ENCODE measurements at regions not wholly inside any gene's neighbourhood (a gene's known extent, or its start where the extent isn't known, plus 50 kb on each side); places are given as distances from the start of the nearest gene placed in this dataset.

DNA sequence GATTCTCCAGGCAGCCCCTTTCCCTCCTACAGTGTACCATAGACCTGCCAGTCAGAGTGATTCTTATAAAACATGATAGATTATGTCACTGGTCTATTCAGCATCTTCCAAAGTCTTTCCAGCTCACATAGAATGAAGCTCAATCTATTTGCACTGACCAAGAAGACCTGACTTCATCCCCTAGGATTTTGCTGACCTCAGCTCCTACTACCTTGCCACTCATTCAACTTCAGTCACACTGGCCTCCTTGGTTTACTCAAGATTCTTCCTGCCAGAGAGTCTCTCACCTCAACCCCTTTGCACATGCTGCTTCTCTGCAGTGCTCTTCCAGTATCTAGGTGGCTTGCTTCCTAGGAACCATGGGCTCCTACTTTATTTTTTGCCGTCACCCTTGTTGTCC is 392.9 kb downstream of the PID1 start:
- WGBS, 10 experiments: 29 to 100% (median 83%) methylated on average over 1 of the region's 1 CpG; no CpG with 5 or more reads in 4 of the 10 experiments
- ATAC-seq (replicated peaks in 6 of 8): no peak
- no peaks in the 10 kb centered on the region for H3K4me1 ChIP-seq (replicated peaks in 1 of 2)

GRCh38 chr2:228876276-228876675 is 394.8 kb downstream of the PID1 start:
- no peak for ATAC-seq (replicated peaks in 6 of 8)
- 50 to 100% (median 85%) methylated on average over 1 to 2 of the region's 2 CpGs; no CpG with 5 or more reads in 1 of the 10 experiments for WGBS, 10 experiments
- Histone ChIP-seq H3K4me1 (replicated peaks in 1 of 2) (no peaks in the 10 kb centered on the region), H3K27ac (no peak overlapping the region), H3K4me3 (no peak overlapping the region)
- in situ Hi-C loops (cut with MboI; ENCODE audit: low pct_unique_long_range_greater_than_20kb in 2 of 9, low sequenced_read_pairs in 9 of 9, unreplicated experiment in 9 of 9): no loop called here

More for the DNA sequence above, 392.9 kb downstream of the PID1 start:
- in situ Hi-C loops (cut with MboI; ENCODE audit: low pct_unique_long_range_greater_than_20kb in 2 of 9, low sequenced_read_pairs in 9 of 9, unreplicated experiment in 9 of 9): no loop called here
- no peak overlapping the region for H3K27ac ChIP-seq
- H3K4me3 ChIP-seq: no peak overlapping the region

- Histone ChIP-seq H3K27ac (no peak overlapping the region), H3K4me3 (no peak overlapping the region), H3K4me1 (replicated peaks in 1 of 2) (no peaks in the 10 kb centered on the region)
- no peak for ATAC-seq (replicated peaks in 6 of 8)
- in situ Hi-C loops (cut with MboI; ENCODE audit: low pct_unique_long_range_greater_than_20kb in 2 of 9, low sequenced_read_pairs in 9 of 9, unreplicated experiment in 9 of 9): no loop called here
- 0 to 100% (median 50%) methylated on average over 1 to 5 of the region's 5 CpGs; no CpG with 5 or more reads in 1 of the 10 experiments for WGBS, 10 experiments
These were observed 395.8 kb downstream of the PID1 start for GRCh38 chr2:228875152-228875900.

DNA sequence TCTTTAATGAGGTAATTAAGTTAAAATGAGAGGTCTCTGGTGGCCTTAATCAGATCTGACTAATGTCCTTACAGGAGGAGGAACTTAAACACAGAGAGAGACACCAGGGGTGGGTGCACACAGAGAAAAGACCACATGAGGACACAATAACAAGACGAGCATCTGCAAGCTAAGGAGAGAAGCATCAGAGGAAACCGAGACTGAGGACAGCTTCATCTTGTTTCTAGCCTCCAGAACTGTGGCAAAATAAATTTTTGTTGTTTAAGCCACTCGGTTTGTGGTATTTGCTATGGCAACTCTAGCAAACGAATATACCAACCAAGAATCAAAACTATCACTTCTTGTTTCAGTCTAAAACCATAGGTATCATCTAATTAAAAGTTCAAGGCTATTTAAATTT is 400.1 kb downstream of the PID1 start:
- H3K4me3 ChIP-seq: no peak overlapping the region
- WGBS, 10 experiments: 17 to 68% (median 53%) methylated on average over 2 to 4 of the region's 4 CpGs; no CpG with 5 or more reads in 4 of the 10 experiments
- in situ Hi-C loops (cut with MboI; ENCODE audit: low pct_unique_long_range_greater_than_20kb in 2 of 9, low sequenced_read_pairs in 9 of 9, unreplicated experiment in 9 of 9): no loop called here
- H3K27ac ChIP-seq: no peak overlapping the region
- ATAC-seq (replicated peaks in 6 of 8): no peak
- no peaks in the 10 kb centered on the region for H3K4me1 ChIP-seq (replicated peaks in 1 of 2)

GRCh38 chr2:228869636-228870264 is 401.3 kb downstream of the PID1 start:
- in situ Hi-C loops (cut with MboI; ENCODE audit: low pct_unique_long_range_greater_than_20kb in 2 of 9, low sequenced_read_pairs in 9 of 9, unreplicated experiment in 9 of 9): no loop called here
- Histone ChIP-seq H3K27ac (no peak overlapping the region), H3K4me1 (replicated peaks in 1 of 2) (no peaks in the 10 kb centered on the region), H3K4me3 (no peak overlapping the region)
- no peak for ATAC-seq (replicated peaks in 6 of 8)

DNA sequence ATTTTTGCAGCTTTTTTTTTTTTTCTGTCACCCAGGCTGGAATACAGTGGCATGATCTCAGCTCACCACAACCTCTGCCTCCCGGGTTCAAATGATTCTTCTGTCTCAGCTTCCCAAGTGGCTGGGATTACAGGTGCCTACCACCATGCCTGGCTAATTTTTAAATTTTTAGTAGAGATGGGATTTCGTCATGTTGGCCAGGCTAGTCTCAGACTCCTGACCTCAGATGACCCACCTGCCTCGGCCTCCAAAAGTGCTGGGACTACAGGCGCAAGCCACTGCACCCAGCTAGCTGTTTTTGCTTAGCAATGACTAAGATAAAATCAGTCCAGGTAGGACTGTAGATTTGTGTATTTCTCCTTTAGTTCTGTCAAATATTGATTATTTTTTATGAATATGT is 403.7 kb downstream of the PID1 start:
- no peak for ATAC-seq (replicated peaks in 6 of 8)
- Histone ChIP-seq H3K27ac (no peak overlapping the region), H3K4me1 (replicated peaks in 1 of 2) (no peaks in the 10 kb centered on the region), H3K4me3 (no peak overlapping the region)
- WGBS, 10 experiments: 50 to 100% (median 85%) methylated on average over 1 to 4 of the region's 4 CpGs
- in situ Hi-C loops (cut with MboI; ENCODE audit: low pct_unique_long_range_greater_than_20kb in 2 of 9, low sequenced_read_pairs in 9 of 9, unreplicated experiment in 9 of 9): no loop called here

- 0 to 95% (median 71%) methylated on average over 2 of the region's 2 CpGs; no CpG with 5 or more reads in 2 of the 10 experiments for WGBS, 10 experiments
- no peaks in the 10 kb centered on the region for H3K4me1 ChIP-seq (replicated peaks in 1 of 2)
- H3K4me3 ChIP-seq: no peak overlapping the region
- no peak overlapping the region for H3K27ac ChIP-seq
- in situ Hi-C loops (cut with MboI; ENCODE audit: low pct_unique_long_range_greater_than_20kb in 2 of 9, low sequenced_read_pairs in 9 of 9, unreplicated experiment in 9 of 9): no loop called here
- no peak for ATAC-seq (replicated peaks in 6 of 8)
These were observed 404.3 kb downstream of the PID1 start for GRCh38 chr2:228866781-228867180.

DNA sequence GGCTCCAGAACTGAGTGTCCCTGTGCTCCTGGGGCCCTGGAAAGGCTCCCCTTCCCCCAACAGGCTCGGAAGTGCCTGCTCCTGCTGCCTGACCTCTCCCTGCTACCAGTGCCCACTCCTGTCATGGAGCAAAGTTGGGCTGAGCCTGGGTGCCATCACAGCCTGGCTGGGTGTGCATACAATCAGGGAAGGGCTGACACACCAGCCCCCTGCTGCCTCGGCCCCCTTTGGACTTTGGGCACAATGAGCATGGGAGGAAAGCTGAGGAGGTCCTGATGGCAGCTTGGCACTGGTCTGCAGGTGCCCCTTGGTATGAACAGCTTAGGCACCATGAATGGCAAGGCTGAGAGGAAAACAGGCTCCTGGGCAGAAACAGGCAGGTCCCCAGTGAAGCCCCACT is 405.0 kb downstream of the PID1 start:
- ATAC-seq (replicated peaks in 6 of 8): no peak
- WGBS, 10 experiments: 60 to 63% methylated on average over 1 of the region's 2 CpGs; no CpG with 5 or more reads in 8 of the 10 experiments
- H3K4me3 ChIP-seq: no peak overlapping the region
- in situ Hi-C loops (cut with MboI; ENCODE audit: low pct_unique_long_range_greater_than_20kb in 2 of 9, low sequenced_read_pairs in 9 of 9, unreplicated experiment in 9 of 9): no loop called here
- no peaks in the 10 kb centered on the region for H3K4me1 ChIP-seq (replicated peaks in 1 of 2)
- H3K27ac ChIP-seq: no peak overlapping the region

GRCh38 chr2:228864131-228864530 is 407.0 kb downstream of the PID1 start:
- no peak overlapping the region for H3K27ac ChIP-seq
- in situ Hi-C loops (cut with MboI; ENCODE audit: low pct_unique_long_range_greater_than_20kb in 2 of 9, low sequenced_read_pairs in 9 of 9, unreplicated experiment in 9 of 9): no loop called here
- ATAC-seq (replicated peaks in 6 of 8): no peak
- H3K4me1 ChIP-seq (replicated peaks in 1 of 2): no peaks in the 10 kb centered on the region
- H3K4me3 ChIP-seq: no peak overlapping the region
- 26 to 93% (median 67%) methylated on average over 1 to 3 of the region's 3 CpGs; no CpG with 5 or more reads in 1 of the 10 experiments for WGBS, 10 experiments

DNA sequence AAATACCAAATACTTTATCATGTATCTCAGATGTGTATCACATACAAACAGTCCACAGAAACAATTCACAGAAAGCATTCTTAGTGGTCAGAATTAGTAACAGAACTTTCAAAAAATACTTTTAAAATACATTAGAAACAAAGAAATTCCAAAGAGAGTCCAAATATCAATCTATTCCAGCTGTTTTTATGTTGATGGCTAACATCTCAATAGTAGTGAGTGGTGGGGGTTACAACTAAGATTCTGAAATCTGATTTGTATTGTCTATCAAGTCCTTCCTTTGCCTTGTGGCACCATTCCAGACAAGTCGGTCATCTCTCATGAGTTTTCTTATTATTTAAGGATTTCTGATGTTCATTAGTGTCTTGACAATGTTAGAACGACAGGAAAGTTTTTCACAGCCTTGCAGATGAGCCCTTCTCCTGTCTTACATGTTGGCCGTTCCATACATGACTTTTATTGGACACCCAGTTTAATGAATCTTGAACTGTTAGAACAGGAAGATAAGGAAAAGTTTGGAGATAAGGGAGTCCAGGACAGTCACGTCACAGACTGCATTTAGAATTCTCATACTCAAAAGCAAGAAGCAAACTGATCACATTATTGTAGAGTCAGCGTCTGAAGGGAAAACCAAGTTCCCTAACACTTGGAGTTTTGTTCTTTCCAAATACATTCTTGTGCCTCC is 410.3 kb downstream of the PID1 start:
- ATAC-seq (replicated peaks in 6 of 8): no peak
- Histone ChIP-seq H3K27ac (no peak overlapping the region), H3K4me1 (replicated peaks in 1 of 2) (no peaks in the 10 kb centered on the region), H3K4me3 (no peak overlapping the region)
- 6 to 100% (median 63%) methylated on average over 1 to 5 of the region's 5 CpGs for WGBS, 10 experiments
- in situ Hi-C loops (cut with MboI; ENCODE audit: low pct_unique_long_range_greater_than_20kb in 2 of 9, low sequenced_read_pairs in 9 of 9, unreplicated experiment in 9 of 9): no loop called here

- no peak for ATAC-seq (replicated peaks in 6 of 8)
- H3K4me3 ChIP-seq: no peak overlapping the region
- H3K27ac ChIP-seq: no peak overlapping the region
- in situ Hi-C loops (cut with MboI; ENCODE audit: low pct_unique_long_range_greater_than_20kb in 2 of 9, low sequenced_read_pairs in 9 of 9, unreplicated experiment in 9 of 9): no loop called here
- 58 to 100% (median 72%) methylated on average over 1 to 7 of the region's 7 CpGs; no CpG with 5 or more reads in 2 of the 10 experiments for WGBS, 10 experiments
- no peaks in the 10 kb centered on the region for H3K4me1 ChIP-seq (replicated peaks in 1 of 2)
These were observed 417.9 kb downstream of the PID1 start for GRCh38 chr2:228853151-228853550.

GRCh38 chr2:228848638-228849037 is 422.4 kb downstream of the PID1 start:
- in situ Hi-C loops (cut with MboI; ENCODE audit: low pct_unique_long_range_greater_than_20kb in 2 of 9, low sequenced_read_pairs in 9 of 9, unreplicated experiment in 9 of 9): no loop called here
- no peak for ATAC-seq (replicated peaks in 6 of 8)
- 29 to 89% (median 74%) methylated on average over 1 to 5 of the region's 5 CpGs; no CpG with 5 or more reads in 1 of the 10 experiments for WGBS, 10 experiments

DNA sequence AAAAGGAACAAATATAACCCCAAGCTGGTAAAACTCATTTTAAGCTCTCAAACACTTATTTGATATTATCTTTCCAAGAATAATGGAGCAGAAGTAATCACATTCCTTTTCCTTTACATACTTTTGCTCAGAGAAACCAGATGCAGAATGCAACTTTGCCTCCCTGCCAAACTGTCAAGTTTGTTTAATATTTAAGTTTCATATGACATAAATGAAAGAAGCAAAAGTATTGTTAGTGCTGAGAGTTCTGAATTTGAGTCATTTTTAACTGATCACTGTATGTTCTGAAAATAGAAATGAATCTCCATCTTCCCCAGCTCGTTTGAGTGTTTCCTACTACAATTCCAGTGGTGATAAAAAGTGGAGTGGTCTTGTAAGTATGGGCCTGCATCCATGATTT is 423.4 kb downstream of the PID1 start:
- in situ Hi-C loops (cut with MboI; ENCODE audit: low pct_unique_long_range_greater_than_20kb in 2 of 9, low sequenced_read_pairs in 9 of 9, unreplicated experiment in 9 of 9): no loop called here
- Histone ChIP-seq H3K4me1 (replicated peaks in 1 of 2) (no peaks in the 10 kb centered on the region), H3K4me3 (no peak overlapping the region), H3K27ac (no peak overlapping the region)
- ATAC-seq (replicated peaks in 6 of 8): no peak
- 8 to 86% (median 25%) methylated on average over 1 of the region's 1 CpG; no CpG with 5 or more reads in 4 of the 10 experiments for WGBS, 10 experiments

More at GRCh38 chr2:228848638-228849037, 422.4 kb downstream of the PID1 start:
- Histone ChIP-seq H3K4me3 (no peak overlapping the region), H3K27ac (no peak overlapping the region), H3K4me1 (replicated peaks in 1 of 2) (no peaks in the 10 kb centered on the region)

Data from motor neuron (in vitro differentiated cells).